Activated CD8-positive, alpha-beta memory T cell treated with anti-CD3 and anti-CD28 coated beads for 24 hours (primary cell): ENCODE measurements at regions not wholly inside any gene's neighbourhood (a gene's known extent, or its start where the extent isn't known, plus 50 kb on each side); places are given as distances from the start of the nearest gene placed in this dataset.

Experiments
- DNase-seq: peaks from one replicate; pipeline ENCODE4 v3.0.0-alpha.2; 2020

DNA sequence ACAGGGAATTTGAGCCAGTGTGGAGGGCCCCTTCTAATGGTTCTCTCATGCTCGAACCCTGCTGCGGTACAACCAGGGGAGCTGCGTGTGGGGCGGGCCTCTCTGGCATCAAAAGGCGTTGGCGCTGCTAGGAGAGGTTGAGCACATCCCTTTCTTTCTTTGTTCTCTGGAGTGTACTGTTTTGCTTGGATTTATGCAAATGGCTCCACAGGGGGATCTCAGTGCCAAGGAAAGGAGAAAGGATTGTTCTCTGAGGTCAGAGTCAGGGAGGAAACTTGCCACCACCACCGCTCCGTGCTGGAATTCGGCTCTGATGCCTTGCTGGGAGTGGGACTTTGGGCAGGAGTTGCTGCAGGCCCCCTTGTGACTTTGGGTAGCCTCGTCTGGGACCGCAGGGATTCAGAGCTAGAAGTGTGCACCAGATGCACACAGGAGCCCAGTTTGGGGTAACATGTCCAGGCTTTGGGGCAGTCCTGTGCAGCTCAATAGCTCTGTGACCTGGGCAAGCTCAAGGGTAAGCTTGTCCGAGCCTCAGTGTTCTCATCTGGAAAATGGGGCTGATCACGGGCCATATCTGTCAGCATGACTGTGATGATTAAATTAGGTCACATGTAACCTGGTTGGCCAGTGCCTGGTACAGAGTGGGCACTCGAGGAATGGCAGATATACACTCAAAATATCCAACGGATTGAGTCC is 353.0 kb upstream of the EEF2KMT start:
- no peak for DNase-seq

DNA sequence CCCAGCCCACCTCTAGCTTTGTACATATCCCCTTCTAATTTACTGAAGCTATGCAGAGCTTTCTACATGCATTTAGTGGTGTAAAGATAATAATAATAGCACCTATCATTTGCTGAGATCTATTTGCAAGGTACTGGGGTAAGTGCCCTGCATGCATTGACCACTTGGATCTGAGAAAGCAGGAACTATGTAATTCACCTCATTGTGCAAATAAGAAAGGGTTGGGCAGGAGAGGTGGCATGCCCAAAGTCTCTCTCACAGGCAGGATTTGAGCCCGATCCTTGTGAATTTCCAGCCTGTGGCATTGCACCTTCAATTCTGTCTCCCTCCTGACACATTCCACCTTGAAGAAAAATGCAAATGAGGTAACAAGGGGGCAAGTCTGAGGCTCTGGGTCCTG is 352.3 kb upstream of the EEF2KMT start:
- DNase-seq = no peak

DNA sequence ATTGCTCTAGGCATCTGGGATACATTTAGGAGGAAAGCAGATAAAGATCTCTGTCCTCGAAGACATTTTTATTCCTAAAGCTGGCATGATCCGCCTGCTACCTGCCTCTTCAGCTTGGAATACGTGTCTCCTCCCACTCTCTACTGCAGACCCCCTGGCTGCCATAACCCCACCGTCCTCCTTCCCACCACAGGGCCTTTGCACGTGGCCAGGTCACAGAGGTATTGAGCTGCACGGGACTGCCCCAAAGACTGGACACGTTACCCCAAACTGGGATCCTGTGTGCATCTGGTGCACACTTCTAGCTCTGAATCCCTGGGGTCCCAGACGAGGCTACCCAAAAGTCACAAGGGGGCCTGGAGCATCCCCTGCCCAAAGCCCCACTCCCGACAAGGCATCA is 351.2 kb upstream of the EEF2KMT start:
- no peak for DNase-seq

DNA sequence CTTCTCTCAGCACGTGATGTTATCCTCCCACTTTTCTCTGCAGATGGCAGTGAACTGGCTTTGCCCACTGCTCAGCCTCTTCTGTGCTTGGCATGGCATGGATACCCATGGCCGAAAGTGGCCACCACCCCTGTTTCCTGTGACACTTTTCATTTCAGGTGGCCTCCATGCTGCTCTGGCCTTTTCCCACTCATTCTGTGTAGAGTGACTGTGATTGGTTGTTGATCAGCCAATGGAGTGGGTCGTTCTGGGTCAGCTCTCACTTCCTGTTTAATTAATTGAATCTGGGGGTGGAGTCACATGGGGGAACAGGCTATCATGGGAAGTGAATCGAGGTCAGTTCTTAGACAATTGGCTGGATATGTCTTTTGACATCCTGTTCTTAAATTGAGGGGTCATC is 350.1 kb upstream of the EEF2KMT start:
- no peak for DNase-seq

DNA sequence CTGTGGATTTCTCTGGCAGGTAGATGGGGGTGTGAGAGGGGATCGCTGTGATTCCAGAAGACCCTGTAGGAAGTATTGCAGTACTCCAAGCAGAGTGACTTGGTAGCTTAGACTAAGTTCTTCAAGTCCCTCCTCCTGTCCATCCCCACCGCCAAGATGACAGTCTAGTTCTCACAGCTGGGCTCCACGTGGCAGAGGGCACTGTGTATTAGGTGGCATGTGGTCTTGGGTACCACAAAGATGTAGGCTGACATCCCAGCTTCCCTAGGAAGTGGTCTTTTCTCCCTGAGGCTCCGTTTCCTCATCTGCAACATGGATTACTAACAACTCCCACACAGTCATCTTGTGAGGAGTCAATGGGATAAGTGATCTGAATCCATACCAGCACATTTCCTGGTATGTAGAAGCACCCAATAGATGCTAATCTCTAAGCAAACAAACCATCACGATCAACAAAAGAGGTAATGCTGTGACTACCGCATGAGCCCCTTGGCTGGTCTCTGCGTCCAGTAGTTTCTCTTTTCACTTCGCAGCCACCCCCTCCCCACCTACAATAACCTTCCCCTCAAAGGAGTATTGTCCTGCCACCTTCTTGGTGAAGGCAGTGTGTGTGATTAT is 349.1 kb upstream of the EEF2KMT start:
- DNase-seq = no peak

DNA sequence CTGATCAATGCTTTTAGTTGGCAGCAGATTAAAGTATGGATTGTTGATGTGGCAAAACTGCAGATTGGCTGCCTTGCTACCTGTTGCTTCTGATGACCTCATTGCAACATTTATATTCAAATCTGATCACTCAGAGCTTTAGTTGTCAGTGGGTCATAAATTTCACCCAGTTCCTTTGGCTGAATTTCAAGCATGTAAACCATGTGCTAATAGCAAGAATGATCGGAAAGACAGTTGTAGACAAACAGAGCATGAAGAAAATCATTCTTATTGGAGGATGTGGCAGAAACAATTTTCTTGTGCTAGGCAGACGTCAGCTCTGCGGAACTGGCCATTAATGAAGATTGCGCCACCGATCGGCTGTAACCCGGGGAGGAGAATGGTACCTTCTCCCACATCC is 346.6 kb upstream of the EEF2KMT start:
- no peak for DNase-seq

DNA sequence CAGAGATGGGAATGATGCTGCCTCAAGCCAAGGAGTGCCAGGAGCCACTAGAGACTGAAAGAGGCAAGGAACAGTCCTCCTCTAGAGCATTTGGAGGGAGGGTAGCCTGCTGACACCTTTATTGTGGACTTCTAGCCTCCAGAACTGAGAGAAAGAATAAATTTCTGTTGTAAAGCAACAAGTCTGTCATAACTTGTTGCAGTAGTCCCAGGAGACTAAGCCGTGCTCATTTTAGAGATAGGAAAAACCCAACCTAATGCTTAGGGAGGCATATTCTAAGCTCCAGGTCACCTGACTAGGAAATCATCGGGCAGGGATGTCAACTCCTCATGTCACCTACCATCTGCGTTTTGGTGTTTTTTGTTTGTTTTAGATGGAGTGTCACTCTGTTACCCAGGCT is 345.4 kb upstream of the EEF2KMT start:
- no peak for DNase-seq

DNA sequence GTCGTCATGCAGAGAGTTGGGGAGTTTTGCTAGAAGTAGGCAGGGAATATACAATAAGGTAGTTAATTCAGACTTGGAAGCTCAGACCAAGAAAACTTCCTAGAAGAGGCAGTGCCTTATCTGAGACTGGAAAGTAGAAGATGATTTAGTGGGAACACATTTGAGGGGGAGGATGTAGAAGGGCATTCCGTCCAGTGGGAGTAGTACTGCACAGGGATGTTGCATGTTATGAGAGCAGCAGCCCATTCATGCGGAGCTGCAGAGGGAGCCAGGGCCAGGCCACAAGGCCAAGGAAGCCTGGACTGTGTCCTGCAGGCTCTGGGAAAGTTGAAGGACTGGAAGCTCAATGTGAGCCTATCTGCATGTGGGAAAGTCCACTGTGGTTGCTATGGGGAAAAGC is 344.5 kb upstream of the EEF2KMT start:
- DNase-seq = no peak

DNA sequence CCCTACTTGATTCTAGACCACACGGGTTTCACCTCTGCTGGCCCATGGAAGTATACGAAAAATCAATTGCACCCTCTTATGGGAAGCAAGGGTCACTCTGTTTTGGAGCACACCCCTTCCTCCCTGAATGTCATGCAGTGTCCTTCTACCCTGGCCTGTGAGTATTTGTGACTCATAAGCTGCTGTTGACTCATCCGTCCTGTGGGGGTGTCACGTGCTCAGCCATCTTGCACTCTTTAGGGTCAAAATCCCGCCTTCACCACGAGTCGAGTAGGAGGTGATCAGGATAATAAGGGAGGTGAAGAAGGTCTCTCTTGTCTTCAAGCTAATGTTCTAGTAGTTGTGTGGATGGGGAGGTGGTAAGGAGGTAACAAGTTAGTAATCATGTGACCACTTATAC is 341.0 kb upstream of the EEF2KMT start:
- no peak for DNase-seq

DNA sequence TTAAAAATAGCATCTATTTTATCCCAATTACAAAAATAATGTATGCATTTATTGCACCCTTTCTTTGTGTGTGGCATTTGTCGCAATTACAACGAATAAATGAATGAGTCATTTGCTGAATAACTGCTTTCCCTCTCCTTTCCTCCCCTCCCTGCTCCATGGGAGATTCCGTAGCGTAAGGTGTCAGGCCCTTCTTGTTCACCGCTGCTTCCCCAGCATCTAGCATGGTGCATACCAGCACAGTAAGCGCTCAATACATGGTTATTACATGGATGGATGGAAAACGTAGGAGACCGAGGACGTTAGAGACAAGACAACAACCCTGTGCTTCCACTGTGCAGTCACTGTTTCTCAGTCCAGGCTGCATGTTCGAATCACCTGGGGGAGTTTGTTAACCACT is 336.0 kb upstream of the EEF2KMT start:
- no peak for DNase-seq

DNA sequence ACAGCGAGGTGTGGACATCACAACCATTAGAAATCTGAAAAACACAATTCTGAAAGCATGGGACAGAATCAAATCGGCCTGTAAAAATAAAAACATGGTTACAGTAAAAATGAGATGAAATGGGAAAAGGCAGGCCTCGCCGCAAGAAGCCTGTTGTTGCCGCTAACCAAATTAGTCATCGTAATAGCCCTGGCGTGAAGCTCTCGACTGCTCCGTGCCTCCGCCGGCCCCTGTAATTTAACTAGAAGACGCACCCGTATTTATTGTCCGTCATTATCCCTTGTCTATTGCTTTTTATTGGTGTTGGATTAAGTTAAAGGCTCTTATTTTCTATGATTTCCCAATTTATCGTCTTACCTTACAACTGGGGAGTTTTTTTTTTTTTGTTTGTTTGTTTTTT is 334.6 kb upstream of the EEF2KMT start:
- DNase-seq = no peak

DNA sequence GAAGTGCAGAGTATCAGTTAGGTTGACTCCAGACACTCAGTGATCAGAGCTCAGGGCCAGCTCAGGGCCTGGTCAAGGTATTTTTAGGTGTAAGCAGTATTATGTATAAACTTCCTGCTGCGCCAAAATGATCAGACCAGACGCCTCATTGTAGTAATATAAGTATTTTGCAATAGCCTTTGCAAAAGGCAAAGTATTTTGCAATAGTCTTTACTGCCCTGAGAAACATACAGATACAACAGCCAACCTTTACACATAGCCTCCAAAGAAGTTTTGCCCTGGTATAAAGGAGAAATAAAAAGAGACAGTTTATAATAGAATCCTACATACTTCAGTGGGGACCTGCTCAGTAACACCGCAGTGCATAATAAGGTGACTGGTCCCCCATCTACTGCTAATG is 333.0 kb upstream of the EEF2KMT start:
- no peak for DNase-seq

DNA sequence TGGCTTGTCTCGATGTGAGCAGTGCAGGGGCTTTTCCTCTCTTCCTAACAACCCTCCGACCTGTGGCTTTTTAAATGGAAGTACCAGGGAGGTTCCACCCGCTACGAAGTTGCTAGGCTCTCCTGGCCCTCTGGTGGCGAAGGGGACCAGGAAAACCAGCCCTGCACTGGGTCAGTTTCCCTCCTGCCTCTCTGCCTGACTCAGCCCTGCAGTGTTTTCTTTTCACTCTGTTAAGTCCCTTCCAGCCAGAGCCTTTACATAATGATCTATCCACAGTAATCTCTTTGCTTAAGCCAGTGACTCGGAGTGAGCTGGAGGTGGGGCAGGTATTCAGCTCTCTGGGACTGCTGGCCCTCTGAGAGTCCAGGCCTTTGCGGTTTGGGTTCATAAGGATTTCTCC is 331.3 kb upstream of the EEF2KMT start:
- no peak for DNase-seq

DNA sequence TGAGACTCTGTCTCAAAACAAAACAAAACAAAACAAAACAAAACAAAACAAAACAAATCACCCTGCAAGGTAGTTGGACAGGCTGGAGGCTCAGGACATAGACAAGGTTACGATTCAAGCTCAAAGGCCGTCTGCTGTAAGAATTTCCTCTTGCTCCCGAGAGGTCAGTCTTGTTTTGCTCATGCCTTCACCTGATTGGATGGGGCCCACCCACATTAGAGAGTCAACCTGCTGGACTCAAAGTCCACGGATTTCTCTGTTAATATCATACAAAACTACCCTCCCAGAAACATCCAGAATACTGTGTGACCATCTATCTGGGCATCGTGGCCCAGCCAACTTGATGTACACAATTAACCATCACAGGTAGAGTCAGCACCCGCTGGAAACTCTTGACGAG is 330.0 kb upstream of the EEF2KMT start:
- DNase-seq = no peak

DNA sequence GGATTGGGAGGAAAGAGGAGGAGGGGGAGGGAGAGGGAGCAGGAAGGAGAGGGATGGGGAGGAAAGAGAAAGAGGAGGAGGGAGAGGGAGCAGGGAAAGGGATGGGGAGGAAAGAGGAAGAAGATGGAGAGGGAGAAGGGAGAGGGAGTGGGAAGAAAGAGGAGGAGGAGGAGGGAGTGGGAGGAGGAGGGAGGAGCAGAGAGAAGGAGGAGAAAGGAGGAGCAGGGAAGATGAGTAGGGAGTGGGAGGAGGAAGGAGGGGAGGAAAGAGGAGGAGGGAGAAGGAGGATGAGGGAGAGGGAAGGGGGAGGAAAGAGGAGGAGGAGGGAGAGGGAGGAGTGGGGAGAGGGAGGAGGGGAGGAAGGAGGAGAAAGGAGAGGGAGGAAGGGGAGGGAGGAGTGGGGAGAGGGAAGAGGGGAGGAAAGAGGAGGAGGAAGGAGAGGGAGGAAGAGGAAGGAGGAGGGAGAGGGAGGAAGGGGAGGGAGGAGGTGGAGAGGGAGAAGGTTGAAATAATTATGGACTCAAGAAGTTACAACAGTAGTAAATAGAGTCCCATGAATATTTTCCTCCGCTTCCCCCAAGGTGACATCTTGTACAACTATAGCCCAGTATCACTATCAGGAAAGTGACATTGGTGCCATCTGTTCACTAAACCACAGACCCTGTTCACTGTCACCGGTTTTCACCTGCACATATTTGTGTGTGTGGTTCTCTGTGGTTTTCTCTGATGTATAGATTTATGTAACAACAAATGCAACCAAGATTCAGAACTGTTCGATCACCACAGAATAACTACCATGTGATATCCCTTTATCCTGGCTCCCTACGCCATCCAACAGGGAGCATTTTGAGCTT is 325.3 kb upstream of the EEF2KMT start:
- no peak for DNase-seq

DNA sequence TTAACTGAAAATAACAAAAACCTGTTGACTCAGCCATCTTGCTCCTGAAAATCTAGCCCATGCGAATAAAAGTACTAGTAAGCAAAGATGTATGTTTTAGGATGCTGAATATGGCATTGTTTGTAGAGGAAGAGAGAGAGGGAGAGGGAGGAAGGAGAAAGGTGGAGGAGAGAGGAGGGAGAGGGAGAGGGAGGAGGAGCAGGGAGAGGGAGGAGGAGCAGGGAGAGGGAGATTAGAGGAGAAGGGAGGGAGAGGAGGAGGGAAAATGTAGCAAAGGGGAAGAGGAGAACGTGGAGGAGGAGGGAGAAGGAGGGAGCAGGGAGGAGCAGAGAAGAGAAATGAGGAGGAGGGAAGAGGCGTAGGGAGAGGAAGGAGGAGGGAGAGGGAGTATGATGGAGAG is 324.5 kb upstream of the EEF2KMT start:
- no peak for DNase-seq

DNA sequence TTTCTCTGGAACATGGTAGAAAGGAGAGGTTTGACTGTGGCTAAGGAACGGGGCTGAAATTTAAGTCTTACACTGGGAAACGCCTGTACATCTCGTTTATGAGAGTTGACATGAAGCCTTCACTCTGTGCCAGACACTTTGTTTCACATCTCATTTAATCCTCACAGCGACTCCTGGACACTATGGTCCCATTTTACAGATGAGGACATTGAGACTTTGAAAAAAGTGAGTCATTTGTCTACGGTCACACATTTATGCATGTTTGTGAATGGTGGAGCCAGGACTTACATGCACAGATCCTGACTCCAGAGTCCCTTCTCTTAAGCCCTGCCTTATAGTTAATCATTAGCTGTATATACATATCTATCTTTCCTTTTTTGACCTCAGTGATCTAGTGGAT is 318.4 kb upstream of the EEF2KMT start:
- DNase-seq = no peak

DNA sequence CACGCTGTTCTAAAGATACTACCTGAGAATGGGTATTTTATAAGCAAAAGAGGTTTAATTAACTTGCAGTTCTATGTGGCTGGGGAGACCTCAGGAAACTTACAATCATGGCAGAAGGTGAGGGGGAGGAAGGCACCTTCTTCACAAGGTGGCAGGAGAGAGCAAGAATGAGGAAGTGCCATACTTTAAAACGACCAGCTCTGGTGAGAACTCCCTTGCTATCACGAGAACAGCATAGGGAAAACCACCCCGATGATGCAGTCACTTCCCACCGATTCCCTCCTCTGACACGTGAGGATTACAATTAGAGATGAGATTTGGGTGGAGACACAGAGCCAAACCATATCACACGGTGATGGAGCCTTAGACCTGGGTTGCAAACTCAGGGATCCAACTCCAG is 317.5 kb upstream of the EEF2KMT start:
- DNase-seq = no peak

DNA sequence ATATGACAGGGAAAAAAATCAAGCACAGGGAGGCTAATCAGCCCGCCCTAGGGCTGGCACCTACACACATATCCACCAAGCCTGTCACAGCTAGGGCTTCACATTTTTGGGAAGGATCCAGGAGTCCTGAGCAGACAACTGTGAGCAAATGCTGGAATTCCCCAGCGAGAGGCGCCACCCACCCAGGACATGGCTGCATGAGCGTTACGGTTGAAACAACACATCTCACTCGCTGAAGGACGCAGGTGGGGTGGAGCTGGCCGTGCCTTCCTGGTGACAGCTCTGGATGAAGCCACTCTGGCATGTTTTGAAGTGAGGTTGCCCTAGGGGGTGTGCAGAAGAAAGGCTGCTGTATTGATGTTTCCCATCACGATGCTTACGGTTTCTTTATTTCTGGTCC is 315.1 kb upstream of the EEF2KMT start:
- no peak for DNase-seq

DNA sequence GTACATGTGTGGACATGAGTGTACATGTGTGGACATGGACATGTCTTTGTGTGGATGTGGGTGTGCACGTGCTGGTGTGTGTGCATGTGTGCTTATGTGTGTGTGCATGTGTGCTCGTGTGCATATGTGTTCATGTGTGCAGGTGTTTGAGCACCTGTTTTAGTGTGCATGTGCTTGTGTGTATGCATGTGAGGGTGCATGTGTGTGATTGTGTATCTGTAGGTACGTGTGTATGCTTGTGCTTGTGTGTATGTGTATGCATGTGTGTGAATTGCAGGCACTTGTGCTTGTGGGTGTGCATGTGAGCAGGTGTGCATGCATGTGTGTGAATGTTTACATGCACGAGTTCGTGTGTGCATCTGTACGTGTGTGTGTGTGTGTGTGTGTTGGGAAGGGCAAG is 300.6 kb upstream of the EEF2KMT start:
- no peak for DNase-seq

DNA sequence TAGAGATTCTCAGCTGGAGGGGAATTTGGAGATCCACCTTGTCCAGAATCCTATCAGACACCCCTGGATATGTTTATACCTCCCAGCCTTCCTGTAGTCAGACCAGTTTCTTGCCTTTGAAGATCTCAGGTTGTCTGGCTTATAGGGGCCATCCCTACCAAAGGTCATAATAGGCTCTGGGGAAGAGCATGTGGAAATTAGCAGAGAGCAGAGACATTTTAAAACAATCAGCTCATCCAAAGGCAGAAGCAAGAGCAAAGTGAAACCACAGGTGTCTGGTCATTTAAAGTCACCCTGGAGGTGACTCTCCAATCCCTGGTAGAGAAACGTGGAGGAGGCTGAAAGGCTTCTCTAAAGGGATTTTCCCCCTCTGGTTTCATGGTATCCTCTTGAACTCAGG is 299.3 kb upstream of the EEF2KMT start:
- DNase-seq = no peak

DNA sequence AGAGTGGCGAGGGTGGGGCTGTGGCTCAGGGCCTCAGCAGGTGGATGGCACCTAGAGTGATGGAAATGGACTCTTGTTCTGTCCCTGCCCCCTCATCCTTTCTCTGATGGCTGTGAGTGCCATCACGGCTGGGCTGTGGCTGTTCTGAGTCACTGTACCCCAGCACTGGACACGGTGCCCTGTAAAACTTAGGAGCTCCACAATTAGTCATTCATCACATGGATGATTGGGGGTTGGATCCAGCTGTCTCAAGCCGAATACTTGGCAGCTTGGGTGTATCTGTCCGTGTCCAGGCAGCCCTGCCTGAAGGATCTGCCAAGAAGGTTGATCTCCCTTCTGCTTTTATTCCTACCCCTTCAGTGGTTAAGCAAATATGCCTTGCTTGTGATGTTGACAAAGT is 295.5 kb upstream of the EEF2KMT start:
- DNase-seq = no peak

DNA sequence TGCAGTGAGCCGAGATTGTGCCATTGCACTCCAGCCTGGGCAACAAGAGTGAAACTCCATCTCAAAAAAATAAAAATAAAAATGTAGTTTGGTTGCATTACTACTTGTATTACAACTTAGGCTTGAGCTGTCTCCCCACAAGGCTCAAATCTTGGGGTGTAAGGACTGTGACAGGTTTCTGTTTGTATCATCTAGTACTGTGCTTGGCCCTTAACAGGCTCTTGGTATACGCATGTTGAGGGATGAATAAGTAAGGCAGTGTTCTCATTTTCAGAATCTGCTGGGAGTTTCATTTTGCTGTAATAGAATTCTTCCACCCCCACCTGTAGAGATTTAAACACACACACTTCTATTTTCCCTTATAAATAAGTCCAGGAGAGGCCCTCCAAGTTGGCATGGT is 289.4 kb upstream of the EEF2KMT start:
- no peak for DNase-seq

DNA sequence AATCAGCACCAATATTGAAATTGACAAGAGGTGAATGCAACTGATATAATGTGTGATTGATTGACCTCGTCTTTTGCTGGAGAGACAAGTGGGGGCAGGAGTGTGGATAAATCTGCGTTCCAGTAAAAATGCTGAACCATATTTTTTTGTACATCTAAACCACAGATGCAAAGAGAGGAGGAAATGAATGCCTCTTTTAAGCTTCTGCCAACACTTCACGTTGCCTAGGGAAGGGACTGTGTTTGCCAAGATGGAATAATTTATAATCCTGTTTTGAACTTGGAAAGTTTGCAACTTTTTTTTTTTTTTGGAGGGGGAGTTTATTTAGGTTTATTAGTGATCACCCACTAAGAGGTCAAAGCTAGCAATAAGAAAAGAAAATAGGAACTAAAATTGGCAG is 288.2 kb upstream of the EEF2KMT start:
- DNase-seq = no peak
